NOMO-1 treated with DMSO at 0.1 percent for 48 hours (cell line): ENCODE measurements at regions not wholly inside any gene's neighbourhood (a gene's known extent, or its start where the extent isn't known, plus 50 kb on each side); places are given as distances from the start of the nearest gene placed in this dataset.

Experiments
- DNase-seq: peaks from one replicate; lab custom pipeline; 2025; ENCODE audit not compliant: unreplicated experiment; lab: John Stamatoyannopoulos, UW

GRCh38 chr5:61949679-61950435, 356.1 kb upstream of the KIF2A start:
- DNase-seq: no peak

- peak; percentile 7 for DNase-seq
Observed at GRCh38 chr5:61951295-61951694, 354.7 kb upstream of the KIF2A start.

- no peak for DNase-seq
Observed at GRCh38 chr5:61953913-61954312, 352.1 kb upstream of the KIF2A start.

- no peak for DNase-seq
Observed at GRCh38 chr5:61964201-61964600, 341.8 kb upstream of the KIF2A start.

GRCh38 chr5:61965069-61965468, 340.9 kb upstream of the KIF2A start:
- DNase-seq: peak; percentile 11

GRCh38 chr5:61965490-61965889, 340.5 kb upstream of the KIF2A start:
- DNase-seq: no peak

- DNase-seq: no peak
Observed at GRCh38 chr5:61966296-61966955, 339.6 kb upstream of the KIF2A start.

GRCh38 chr5:61966997-61967396, 339.0 kb upstream of the KIF2A start:
- DNase-seq: no peak

- DNase-seq: no peak
Observed at GRCh38 chr5:61967681-61968080, 338.3 kb upstream of the KIF2A start.

- no peak for DNase-seq
Observed at GRCh38 chr5:61969347-61969746, 336.7 kb upstream of the KIF2A start.

- no peak for DNase-seq
Observed at GRCh38 chr5:61969755-61970154, 336.3 kb upstream of the KIF2A start.

GRCh38 chr5:61970218-61970617, 335.8 kb upstream of the KIF2A start:
- DNase-seq: no peak

GRCh38 chr5:61974680-61975079, 331.3 kb upstream of the KIF2A start:
- DNase-seq: no peak

GRCh38 chr5:61981886-61982285, 324.1 kb upstream of the KIF2A start:
- DNase-seq: peak; percentile 14

- no peak for DNase-seq
Observed at GRCh38 chr5:61991430-61991829, 314.6 kb upstream of the KIF2A start.

GRCh38 chr5:61991866-61992265, 314.1 kb upstream of the KIF2A start:
- no peak for DNase-seq

- no peak for DNase-seq
Observed at GRCh38 chr5:61993295-61993927, 312.6 kb upstream of the KIF2A start.

- no peak for DNase-seq
Observed at GRCh38 chr5:61994171-61994570, 311.8 kb upstream of the KIF2A start.

- no peak for DNase-seq
Observed at GRCh38 chr5:61995486-61995885, 310.5 kb upstream of the KIF2A start.

- DNase-seq: peak; percentile 54
Observed at GRCh38 chr5:61999371-61999770, 306.6 kb upstream of the KIF2A start.

- no peak for DNase-seq
Observed at GRCh38 chr5:62000646-62001045, 305.4 kb upstream of the KIF2A start.

GRCh38 chr5:62001640-62002039, 304.4 kb upstream of the KIF2A start:
- no peak for DNase-seq
